ENCODE measurements at regions not wholly inside any gene's neighbourhood (a gene's known extent, or its start where the extent isn't known, plus 50 kb on each side); places are given as distances from the start of the nearest gene placed in this dataset.
"Not testable (repeated sequence)": the region's sequence is repeated elsewhere in the genome, so short reads cannot be mapped to it uniquely, and the experiment has no call there.

DNA sequence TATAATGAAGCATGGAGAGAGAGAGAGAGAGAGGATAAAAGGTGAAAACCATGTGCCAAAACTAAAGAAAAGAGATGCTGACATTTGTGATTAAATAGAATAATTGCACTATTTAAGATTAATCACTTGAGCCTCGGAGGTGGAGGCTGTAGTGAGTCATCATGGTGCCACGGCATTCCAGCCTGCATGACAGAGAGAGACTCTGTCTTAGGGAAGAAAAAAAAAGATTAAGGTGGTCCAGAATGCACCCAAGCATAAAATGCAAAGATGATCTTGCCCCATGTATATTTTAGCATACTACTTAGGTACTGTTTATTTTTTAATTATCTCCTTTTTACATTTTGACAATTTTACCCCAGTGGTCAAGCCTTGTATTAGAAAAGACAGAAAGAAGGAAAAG, 742.5 kb downstream of the SPATA31A1 start:
- DNase-seq (ENCODE audit: low read depth, low spot score): peak; percentile 2
- not testable (repeated sequence) for H3K27ac ChIP-seq

DNA sequence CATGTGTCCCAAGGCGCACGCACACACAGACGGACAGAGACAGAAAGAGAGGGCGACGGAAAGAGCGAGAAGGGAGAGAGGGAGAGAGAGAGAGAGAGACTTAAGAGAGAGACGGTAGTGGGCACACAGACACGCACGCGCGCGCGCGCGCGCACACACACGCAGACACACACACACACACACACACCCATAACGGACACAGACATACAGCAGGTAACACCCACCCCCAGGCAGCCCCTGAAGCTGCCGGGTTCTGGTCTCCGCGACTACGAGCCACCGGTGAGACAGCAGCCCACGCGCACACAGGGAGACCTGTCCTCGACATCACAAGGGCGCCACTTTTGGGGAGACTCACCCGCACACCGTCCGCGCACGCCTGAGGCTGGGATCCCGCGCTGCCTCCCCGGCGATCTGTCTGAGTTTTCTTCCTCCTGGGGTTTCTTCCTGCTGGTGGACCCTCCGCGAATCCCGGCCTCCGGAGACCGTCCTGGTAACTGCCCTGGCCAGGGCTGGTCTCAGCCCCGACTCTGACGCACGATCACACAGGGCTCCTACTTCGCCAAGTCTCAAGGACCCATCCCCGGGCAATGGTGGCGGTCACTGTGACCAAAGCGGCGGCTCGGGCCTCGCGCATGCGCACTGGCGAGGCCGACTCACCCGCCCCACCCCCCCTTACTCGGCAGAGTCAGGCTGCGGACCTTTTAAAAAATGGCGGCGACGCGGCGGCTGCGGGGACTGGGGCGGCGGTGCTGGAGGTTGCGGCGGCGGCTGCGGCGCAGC, 750.7 kb downstream of the SPATA31A1 start:
- H3K27ac ChIP-seq: not testable (repeated sequence)
- DNase-seq (ENCODE audit: low read depth, low spot score): peak; percentile 8

DNA sequence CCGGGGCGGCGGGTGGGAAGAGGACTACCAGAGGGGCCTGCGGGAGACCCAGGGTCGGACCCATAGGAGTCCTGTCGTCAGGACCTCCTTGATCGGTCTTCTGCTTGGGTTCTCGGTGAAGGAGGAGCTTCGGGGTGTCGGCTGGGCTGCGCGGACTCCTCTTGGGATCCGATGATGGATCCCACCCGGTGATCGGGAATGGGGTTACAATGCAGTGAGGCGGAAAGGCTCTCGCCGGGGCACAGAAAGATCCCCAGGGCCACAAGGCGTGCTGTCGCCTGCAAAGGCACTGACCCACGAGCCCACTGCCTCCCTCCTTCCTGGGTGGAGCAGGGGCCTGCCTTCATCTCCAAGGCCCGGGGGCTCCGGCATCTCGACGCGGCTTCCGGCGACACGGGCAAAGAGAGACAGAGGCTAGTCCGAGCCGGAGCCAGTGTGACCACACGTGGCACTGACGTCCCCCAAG, 751.3 kb downstream of the SPATA31A1 start:
- not testable (repeated sequence) for H3K27ac ChIP-seq; DNase-seq (ENCODE audit: low read depth, low spot score)

DNA sequence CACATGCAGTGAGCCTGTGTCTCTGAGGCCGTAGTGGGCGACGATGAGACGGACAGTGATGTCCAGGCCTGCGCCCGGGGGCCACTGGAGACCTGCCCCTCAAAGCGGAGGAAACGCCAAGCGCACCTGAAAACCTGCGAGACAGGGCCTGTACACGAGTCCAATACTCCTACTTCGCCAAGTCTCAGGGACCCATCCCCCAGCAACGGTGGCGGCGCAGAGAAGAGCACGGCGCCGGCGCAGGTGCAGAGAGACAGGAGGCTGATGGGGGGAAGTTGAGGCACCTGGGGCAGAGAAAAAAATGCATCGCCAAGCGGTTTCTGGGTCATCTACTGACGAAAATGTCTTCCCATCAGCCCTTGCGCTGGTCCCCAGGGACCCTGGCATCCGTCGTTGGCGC, 751.8 kb downstream of the SPATA31A1 start:
- DNase-seq (ENCODE audit: low read depth, low spot score); H3K27ac ChIP-seq: not testable (repeated sequence)

DNA sequence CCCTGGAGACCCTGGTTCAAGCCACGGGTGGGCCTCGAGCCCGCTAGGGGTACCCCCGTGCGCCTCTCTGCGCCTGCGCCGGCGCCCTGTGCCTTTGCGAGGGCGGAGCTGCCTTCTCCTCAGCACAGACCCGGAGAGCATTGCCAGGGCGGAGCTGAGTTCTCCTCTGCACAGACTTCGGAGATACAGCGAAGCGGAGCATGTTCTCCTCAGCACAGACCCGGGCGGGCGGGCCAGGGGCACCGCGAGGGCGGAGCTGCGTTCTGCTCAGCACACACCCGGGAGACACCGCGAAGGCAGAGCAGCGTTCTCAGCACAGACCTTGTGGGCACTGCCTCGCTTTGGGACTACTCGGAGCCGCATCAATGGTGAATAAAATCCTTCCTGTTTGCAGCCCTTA, 753.0 kb downstream of the SPATA31A1 start:
- H3K27ac ChIP-seq; DNase-seq (ENCODE audit: low read depth, low spot score): not testable (repeated sequence)

DNA sequence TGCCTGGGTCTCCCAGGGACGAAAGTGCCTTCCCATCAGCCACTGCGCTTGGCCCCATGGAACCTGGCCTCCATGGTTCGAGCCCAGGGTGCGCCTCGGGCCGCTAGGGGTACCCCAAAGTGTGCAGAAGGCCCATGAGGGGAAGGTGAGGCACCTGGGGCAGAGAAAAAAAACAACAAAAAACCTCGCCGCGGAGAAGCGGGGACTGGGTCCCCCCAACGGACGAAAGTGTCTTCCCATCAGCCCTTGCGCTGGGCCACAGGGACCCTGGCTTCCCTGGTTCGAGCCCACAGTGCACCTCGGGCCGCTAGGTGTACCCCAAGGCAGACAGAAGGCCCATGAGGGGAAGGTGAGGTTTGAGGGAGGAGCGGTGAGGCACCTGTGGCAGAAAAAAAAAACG, 755.3 kb downstream of the SPATA31A1 start:
- H3K27ac ChIP-seq; DNase-seq (ENCODE audit: low read depth, low spot score): not testable (repeated sequence)

DNA sequence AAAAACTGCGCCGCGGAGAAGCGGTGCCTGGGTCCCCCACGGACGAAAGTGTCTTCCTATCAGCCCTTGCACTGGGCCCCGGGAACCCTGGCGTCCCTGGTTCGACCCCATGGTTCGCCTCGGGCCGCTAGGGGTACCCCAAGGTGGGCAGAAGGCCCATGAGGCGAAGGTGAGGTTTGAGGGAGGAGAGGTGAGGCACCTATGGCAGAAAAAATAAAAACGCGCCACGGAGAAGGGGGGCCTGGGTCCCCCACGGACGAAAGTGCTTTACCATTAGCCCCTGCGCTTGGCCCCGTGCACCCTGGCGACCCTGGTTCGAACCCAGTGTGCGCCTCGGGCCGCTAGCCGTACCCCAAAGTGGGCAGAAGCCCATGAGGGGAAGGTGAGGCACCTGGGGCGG, 756.1 kb downstream of the SPATA31A1 start:
- H3K27ac ChIP-seq; DNase-seq (ENCODE audit: low read depth, low spot score): not testable (repeated sequence)

DNA sequence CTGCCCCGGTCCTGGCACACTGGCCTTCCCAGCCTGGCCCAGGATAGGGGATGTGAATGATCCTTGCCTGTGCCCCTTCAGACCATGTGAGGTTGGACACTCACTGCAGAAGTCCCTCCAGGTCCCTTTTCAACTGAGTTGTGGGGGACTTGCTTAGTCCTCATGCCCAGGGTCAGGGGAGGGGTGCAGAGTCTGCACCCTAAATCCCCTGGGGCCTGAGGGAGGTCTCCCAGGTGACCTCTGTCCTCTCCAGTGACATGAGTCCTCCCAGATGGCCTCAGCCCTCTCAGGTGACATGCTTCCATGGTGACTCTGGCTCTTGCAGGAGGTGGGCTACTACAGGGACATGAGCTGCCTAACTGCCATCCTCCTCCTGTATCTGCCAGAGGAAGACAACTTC, 775.1 kb downstream of the SPATA31A1 start:
- DNase-seq (ENCODE audit: low read depth, low spot score); H3K27ac ChIP-seq: not testable (repeated sequence)

DNA sequence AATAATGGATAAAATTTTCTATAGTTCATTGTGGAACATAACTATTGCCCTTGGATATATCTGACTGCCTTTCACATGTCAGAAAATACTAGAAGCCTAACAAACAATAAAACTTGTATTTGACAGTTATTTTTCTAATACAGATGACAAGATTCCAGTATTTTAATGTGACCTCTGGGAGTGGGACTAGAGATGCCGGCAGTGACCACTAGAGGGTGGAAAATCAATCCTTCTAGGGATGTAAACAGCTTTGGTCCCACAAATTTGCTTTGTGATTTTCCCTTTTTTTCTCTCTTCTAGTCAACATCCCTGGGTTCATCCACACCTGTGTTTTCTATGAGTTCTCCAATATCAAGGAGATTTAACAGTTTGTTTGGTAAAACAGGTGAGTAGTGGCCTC, 813.7 kb downstream of the SPATA31A1 start:
- not testable (repeated sequence) for H3K27ac ChIP-seq; DNase-seq (ENCODE audit: low read depth, low spot score)

DNA sequence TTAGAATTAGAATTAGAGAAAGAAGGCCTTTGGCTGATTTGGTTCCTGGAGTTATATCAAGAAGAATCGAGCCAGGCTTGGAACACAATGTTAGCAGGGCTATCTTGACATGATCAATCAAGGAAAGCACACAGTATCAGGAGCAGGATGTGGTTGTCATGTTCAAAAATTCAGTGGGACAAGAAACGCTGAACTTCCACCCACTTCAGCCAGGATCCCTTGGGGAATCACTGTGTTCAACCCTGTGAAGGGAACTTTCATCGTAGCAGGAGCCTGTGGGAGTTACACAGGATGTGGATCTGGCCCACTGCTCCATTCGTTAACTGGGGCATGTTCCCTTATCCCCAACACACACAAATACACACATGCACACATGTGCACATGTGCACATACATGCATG, 817.8 kb downstream of the SPATA31A1 start:
- not testable (repeated sequence) for H3K27ac ChIP-seq; DNase-seq (ENCODE audit: low read depth, low spot score)

DNA sequence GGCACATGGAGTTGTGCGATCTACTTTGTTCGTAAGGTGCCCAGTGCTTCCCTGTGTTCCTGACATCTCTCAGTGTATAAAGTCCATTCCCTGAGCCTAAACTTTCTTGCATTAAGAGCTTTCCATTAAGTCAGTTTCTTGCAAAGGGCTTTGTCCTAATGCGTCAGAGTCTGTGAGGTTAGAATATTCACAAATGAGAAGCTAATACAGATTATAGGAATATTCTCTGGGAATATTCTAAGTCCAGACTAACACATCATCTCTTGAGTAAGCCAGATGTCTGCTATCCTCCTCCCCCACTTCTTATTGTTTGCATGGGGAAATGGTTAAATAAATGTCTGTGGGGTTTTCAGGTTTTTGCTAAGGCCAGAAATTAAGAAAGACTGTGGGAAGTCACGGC, 818.6 kb downstream of the SPATA31A1 start:
- not testable (repeated sequence) for DNase-seq (ENCODE audit: low read depth, low spot score); H3K27ac ChIP-seq

DNA sequence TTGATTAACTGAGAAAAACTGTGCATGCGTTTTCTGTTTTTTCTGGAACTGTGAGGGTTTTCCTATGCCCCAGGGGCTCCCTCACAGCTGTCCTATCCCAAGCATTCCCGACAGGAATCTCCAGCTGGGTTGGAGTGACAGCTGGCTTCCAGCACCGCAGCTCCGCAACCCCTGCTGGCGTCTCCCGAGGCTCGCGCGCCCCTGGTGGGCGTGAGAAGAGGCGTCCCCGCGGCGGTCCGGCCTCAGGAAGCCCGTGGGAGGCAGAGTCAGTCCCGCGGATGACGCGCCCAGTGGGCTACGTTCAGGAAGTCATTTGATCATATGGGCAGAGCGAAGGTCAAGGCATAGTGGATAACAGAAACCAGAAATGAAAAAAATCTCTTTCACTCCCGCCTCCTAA, 821.9 kb downstream of the SPATA31A1 start:
- DNase-seq (ENCODE audit: low read depth, low spot score); H3K27ac ChIP-seq: not testable (repeated sequence)

DNA sequence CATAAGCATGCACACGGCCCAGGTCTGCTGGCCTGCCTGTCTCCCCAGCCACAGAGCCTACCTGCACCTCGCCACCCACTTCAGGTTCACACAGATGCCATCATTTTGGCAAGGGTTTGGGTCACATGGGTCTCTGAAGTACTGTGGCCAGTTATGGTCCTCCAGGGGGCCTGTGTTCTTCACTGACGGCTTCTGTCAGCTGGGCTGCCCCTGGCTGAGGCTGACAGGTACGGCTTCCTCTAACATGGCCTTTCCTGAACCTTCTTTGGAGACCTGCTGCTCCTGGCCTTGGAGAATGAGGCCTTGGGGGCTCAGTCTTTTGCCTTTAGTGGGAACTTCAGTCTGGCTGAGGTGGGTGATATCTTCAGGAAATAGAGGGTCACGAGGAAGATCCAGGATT, 835.9 kb downstream of the SPATA31A1 start:
- H3K27ac ChIP-seq; DNase-seq (ENCODE audit: low read depth, low spot score): not testable (repeated sequence)

DNA sequence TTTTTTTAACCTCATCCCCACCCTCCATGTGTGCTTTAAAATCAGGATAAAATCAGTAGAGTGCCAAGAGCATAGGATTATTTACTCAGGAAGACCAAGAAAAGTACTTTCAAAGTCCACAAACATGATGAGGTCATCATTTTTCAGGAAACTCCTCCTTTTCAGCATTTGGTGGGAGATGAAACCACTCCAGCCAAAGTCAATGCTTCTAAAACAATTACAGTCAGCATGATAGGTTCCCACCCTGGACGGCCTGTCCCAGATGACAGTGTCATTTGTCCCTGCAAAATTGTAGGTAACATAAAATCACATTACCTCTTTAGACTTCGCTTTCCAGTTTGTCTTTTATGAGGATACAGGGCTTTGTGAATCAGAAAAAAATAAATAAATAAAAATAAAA, 836.7 kb downstream of the SPATA31A1 start:
- DNase-seq (ENCODE audit: low read depth, low spot score): not testable (repeated sequence)

DNA sequence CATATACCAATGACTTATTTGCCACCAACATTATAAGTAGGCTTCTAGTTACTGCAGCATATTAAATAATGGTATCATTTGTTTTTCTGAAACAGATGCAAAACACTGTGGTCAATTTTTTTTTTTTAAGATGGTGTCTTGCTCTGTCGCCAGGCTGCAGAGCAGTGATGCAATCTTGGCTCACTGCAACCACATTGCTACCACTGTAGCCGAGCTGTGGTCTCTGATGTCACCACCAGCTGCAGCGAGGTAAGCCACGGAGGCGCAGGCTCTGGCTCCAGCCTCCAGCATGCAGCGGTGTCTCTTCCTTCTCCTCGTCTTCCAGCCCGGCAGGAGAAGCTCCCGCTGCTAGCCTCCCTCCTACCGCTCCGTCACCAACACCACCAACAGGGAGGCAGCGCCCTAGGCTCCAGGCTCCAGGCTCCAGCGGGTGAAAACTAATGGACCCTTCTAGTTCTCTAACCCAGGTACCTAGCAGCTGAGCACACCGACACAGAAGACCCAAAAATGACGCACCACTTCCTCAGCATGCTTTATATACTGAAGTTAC, 840.8 kb downstream of the SPATA31A1 start:
- not testable (repeated sequence) for DNase-seq (ENCODE audit: low read depth, low spot score); H3K27ac ChIP-seq

More for the DNA sequence above, 836.7 kb downstream of the SPATA31A1 start:
- not testable (repeated sequence) for H3K27ac ChIP-seq

DNA sequence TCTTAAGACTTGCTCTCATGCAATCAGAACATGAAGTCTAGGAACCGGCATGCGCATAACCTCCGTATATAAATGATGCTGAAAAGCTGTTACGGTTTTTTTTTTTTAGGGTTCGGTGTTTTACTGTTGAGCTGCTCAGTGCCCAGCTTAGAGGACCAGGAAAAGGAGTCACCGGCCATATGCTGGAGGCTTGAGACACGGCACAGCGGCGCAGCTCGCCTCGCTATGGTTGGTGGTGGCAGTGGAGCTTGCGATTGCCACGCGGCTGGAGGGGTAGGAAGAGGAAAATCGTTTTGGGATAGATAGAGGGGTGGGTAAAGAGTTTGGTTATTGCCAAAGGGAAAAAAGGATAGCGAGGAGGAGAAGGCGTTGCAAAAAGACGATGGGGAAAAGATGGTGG, 841.3 kb downstream of the SPATA31A1 start:
- DNase-seq (ENCODE audit: low read depth, low spot score): not testable (repeated sequence)

DNA sequence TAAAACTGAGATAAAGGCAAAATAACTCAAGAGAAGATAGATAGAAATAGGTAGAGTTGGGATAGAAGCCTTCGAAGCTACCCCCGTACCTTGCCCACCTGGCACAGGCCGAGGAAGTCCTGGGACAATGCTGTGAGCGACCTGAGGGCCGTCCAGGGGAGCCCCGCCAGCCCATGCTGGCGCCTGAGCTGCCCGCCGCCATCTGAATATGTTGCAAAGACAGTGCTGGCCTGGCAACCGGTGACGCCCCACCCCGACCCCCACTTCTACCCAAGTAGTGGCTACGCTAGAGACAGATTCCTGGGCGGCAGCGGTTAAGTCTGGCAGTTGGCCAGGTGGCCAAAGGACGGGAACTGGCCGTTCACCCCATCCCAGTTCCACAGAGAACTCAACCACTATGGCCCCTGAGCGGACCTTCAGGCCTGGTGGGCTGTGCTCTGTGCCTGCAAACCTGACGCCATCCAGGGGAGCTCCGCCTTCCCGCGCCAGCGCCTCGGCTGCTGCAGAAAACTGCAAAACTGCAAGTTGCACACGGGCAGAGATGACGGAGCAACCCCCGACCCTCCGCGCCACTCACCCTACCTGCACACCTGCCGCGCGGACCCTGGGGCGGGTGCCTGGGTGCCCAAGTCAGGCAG, 866.2 kb downstream of the SPATA31A1 start:
- DNase-seq (ENCODE audit: low read depth, low spot score); H3K27ac ChIP-seq: not testable (repeated sequence)

More for the DNA sequence above, 841.3 kb downstream of the SPATA31A1 start:
- not testable (repeated sequence) for H3K27ac ChIP-seq

DNA sequence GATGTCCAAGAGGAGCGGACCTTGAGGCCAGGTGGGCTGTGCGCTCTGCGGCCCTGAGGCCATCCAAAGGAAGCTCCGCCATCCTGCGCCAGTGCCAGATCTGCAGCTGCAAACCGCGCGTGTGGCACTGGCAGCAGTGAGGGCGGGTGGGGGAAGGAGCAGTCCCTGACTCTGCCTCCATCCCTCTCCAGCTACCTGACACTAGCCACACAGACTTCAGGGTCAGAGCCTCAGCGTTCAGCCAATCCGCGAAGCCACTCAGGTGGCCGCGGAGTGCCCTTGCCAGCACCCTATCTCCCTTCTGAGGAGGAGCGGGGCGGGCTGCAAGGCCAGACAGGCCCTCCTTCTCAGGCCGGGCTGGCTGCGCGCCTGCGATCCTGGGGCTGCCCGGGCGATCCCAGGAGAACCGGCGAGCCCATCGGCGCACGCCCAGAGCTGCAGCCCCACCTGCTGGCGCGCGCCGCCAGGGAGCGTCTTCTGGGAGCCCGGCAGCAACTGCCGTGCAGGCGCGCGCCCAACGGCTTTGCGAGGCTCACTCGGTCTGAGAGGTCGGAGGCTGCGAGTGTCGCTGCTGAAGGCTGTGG, 867.2 kb downstream of the SPATA31A1 start:
- H3K27ac ChIP-seq; DNase-seq (ENCODE audit: low read depth, low spot score): not testable (repeated sequence)

DNA sequence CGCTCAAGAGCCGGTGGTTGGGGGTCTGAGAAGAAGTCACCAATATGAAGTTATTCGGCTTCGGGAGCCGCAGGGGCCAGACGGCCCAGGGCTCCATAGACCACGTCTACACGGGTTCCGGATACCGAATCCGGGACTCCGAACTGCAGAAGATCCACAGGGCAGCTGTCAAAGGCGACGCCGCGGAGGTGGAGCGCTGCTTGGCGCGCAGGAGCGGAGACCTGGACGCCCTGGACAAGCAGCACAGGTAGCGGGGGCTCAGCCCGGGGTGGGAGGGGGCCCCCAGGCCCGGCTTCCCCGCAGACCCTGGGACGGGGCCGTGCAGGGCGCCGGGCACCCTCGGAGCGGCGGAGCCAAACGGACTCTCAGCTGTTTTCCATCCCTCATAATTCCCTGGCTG, 867.9 kb downstream of the SPATA31A1 start:
- H3K27ac ChIP-seq; DNase-seq (ENCODE audit: low read depth, low spot score): not testable (repeated sequence)

Data from epithelial cell of prostate (primary cell).